Brain microvascular endothelial cell (primary cell): ENCODE measurements at regions not wholly inside any gene's neighbourhood (a gene's known extent, or its start where the extent isn't known, plus 50 kb on each side); places are given as distances from the start of the nearest gene placed in this dataset.
A peak's percentile ranks its signal among the peaks of the same experiment; 100 is the strongest.

Experiments
- DNase-seq: peaks from one replicate; pipeline ENCODE4 v3.0.0-alpha.2; 2020
- H3K27ac ChIP-seq: fragments of 250-450 bp; sonication (Bioruptor Pico); 2 replicates; pipeline ENCODE4 v1.5.1; 2020; ENCODE audit warnings: mild to moderate bottlenecking, moderate library complexity
- H3K27me3 ChIP-seq: fragments of 250-450 bp; sonication (Bioruptor Pico); replicated peaks from 2 replicates; pipeline ENCODE4 v1.5.1; 2020; ENCODE audit warnings: mild to moderate bottlenecking
- H3K36me3 ChIP-seq: fragments of 250-450 bp; sonication (Bioruptor Pico); replicated peaks from 2 replicates; pipeline ENCODE4 v1.5.1; 2020; ENCODE audit warnings: mild to moderate bottlenecking
- H3K4me3 ChIP-seq: 2 replicates; pipeline ENCODE4 v1.5.1; 2011; ENCODE audit warnings: low read depth, mild to moderate bottlenecking, control low read depth, low read length, moderate library complexity
- CTCF ChIP-seq: IDR thresholded peaks from 2 replicates; pipeline ENCODE4 v1.5.1; 2011; ENCODE audit warnings: low read depth, mild to moderate bottlenecking, moderate library complexity, low read length, control low read depth, inconsistent platforms; ENCODE audit errors: missing control alignments
- in situ Hi-C: cut with HindIII; loops from 2 replicates; pipeline ENCODE4 v1.10.0; 2017; ENCODE audit warnings: low sequenced_read_pairs, low pct_ligation_motif_present

GRCh38 chr3:102125994-102126368 is 276.7 kb downstream of the NFKBIZ start:
- Histone ChIP-seq H3K27me3 (no peaks in the 10 kb centered on the region), H3K4me3 (no peak overlapping the region), H3K36me3 (no peaks in the 10 kb centered on the region), H3K27ac (no peak overlapping the region)
- in situ Hi-C loops = no loop called here
- no peak for TF ChIP-seq CTCF
- no peak for DNase-seq

GRCh38 chr3:102129760-102130608 is 280.7 kb downstream of the NFKBIZ start:
- DNase-seq = peak; percentile 68
- in situ Hi-C loops = no loop called here

GRCh38 chr3:102132370-102132769 is 283.1 kb downstream of the NFKBIZ start:
- no peak for TF ChIP-seq CTCF
- no peaks in the 10 kb centered on the region for H3K36me3 ChIP-seq
- no peaks in the 10 kb centered on the region for H3K27me3 ChIP-seq
- no peak for DNase-seq
- no peak overlapping the region for H3K4me3 ChIP-seq
- in situ Hi-C loops = no loop called here
- no peak overlapping the region for H3K27ac ChIP-seq

More at GRCh38 chr3:102129760-102130608, 280.7 kb downstream of the NFKBIZ start:
- Histone ChIP-seq H3K36me3 (no peaks in the 10 kb centered on the region), H3K27ac (peak overlapping the region; percentile 88), H3K27me3 (no peaks in the 10 kb centered on the region), H3K4me3 (no peak overlapping the region)
- no peak for TF ChIP-seq CTCF

GRCh38 chr3:102133376-102133775 is 284.1 kb downstream of the NFKBIZ start:
- TF ChIP-seq CTCF = no peak
- in situ Hi-C loops = no loop called here
- DNase-seq = no peak
- H3K27ac ChIP-seq = no peak overlapping the region
- H3K4me3 ChIP-seq = no peak overlapping the region
- no peaks in the 10 kb centered on the region for H3K27me3 ChIP-seq
- no peaks in the 10 kb centered on the region for H3K36me3 ChIP-seq

GRCh38 chr3:102135316-102135715 is 286.0 kb downstream of the NFKBIZ start:
- no peak for DNase-seq
- H3K36me3 ChIP-seq = no peaks in the 10 kb centered on the region
- no peak overlapping the region for H3K4me3 ChIP-seq
- in situ Hi-C loops = no loop called here
- H3K27me3 ChIP-seq = no peaks in the 10 kb centered on the region
- no peak for TF ChIP-seq CTCF
- H3K27ac ChIP-seq = no peak overlapping the region

- no peak overlapping the region for H3K27ac ChIP-seq
- H3K36me3 ChIP-seq = no peaks in the 10 kb centered on the region
- no peaks in the 10 kb centered on the region for H3K27me3 ChIP-seq
- in situ Hi-C loops = no loop called here
- no peak for DNase-seq
- no peak for TF ChIP-seq CTCF
- no peak overlapping the region for H3K4me3 ChIP-seq
These were observed 286.9 kb downstream of the NFKBIZ start for GRCh38 chr3:102136183-102136582.
